ENCODE measurements at regions not wholly inside any gene's neighbourhood (a gene's known extent, or its start where the extent isn't known, plus 50 kb on each side); places are given as distances from the start of the nearest gene placed in this dataset.
A peak's percentile ranks its signal among the peaks of the same experiment; 100 is the strongest.

- intact Hi-C loops (cut with DNase I) = no loop called here
- Histone ChIP-seq H3K9me3 (no peaks in the 10 kb centered on the region), H3K27ac (no peak overlapping the region), H3K4me3 (no peak overlapping the region), H3K36me3 (no peaks in the 10 kb centered on the region), H3K27me3 (ENCODE audit: low read depth) (no peaks in the 10 kb centered on the region), H3K4me1 (no peaks in the 10 kb centered on the region)
- no peak for TF ChIP-seq CTCF (IDR thresholded peaks at IDR 0.05)
- ATAC-seq (no peak), DNase-seq (no peak)
Measured at GRCh38 chr3:25964141-25964540, 174.3 kb downstream of the OXSM start.

- DNase-seq (no peak), ATAC-seq (peak; percentile 27 to 50)
- Histone ChIP-seq H3K27ac (no peak overlapping the region), H3K36me3 (no peaks in the 10 kb centered on the region), H3K4me3 (no peak overlapping the region), H3K4me1 (no peaks in the 10 kb centered on the region), H3K27me3 (ENCODE audit: low read depth) (no peaks in the 10 kb centered on the region), H3K9me3 (no peaks in the 10 kb centered on the region)
- TF ChIP-seq CTCF (IDR thresholded peaks at IDR 0.05) = no peak
- intact Hi-C loops (cut with DNase I) = no loop called here
Measured at GRCh38 chr3:25967385-25967784, 177.5 kb downstream of the OXSM start.

DNA sequence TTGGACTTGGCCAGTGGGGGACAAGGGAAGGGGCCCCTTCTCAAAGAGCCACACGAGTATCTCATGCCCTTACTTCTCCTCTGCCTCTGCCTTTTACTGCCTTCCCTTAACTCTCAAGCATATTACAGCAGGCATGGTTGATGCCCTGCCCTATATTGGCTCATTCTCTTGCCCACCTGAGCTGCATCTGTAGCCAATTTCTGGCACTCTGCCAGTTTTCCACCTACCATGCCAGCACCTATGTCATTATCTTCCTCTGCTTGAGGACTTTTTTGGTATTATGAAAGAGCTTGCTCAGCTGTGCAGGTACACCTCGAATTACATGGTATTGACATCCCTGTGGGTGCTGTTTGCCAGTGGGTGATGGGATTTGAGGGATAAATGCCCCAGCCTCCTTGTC, 181.8 kb downstream of the OXSM start:
- Histone ChIP-seq H3K27ac (no peak overlapping the region), H3K27me3 (ENCODE audit: low read depth) (no peaks in the 10 kb centered on the region), H3K36me3 (no peaks in the 10 kb centered on the region), H3K4me1 (no peaks in the 10 kb centered on the region), H3K9me3 (no peaks in the 10 kb centered on the region), H3K4me3 (no peak overlapping the region)
- DNase-seq = no peak
- intact Hi-C loops (cut with DNase I) = no loop called here
- no peak for ATAC-seq
- no peak for TF ChIP-seq CTCF (IDR thresholded peaks at IDR 0.05)

DNA sequence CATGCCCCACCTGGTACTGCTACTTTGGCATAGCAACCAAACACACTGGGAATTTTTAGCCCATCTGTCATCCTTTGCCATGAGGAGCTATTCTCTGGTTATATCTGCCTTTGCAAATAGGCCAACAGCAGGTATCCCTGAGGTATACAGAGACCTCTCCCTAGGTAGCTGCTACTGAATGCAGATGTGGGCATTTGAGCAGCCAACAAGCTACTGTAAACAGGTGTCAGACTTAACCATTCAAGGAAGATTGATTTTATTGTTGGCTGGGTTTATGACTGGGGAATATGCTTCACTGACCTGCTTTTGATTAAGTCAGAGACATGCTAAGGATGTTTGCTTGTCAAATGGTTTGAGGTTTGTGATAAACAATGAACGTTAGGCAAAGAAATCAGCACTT, 183.2 kb downstream of the OXSM start:
- no peaks in the 10 kb centered on the region for H3K27me3 ChIP-seq (ENCODE audit: low read depth)

DNA sequence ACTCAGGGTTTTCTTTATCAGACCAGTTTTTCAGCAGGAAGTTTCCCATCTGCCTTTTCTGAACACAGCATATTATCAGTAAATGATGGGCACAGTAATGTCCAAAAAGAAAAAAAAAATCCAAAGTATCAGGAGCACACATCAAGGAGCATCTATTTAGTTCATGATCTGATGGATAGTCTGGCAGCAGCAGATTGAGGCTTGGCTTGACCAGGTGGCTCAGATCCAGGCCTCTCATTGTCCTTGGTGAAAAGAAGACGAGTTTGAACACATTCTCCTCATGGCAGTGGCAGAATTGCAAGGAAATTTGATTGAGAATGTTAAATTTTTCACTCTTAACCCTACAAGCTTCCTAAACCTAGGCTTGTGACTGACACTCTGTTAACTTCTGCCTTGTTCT, 192.9 kb downstream of the OXSM start:
- intact Hi-C loops (cut with DNase I) = no loop called here
- Histone ChIP-seq H3K36me3 (no peaks in the 10 kb centered on the region), H3K4me3 (no peak overlapping the region), H3K27me3 (ENCODE audit: low read depth) (no peaks in the 10 kb centered on the region), H3K27ac (no peak overlapping the region), H3K4me1 (no peaks in the 10 kb centered on the region), H3K9me3 (no peaks in the 10 kb centered on the region)
- TF ChIP-seq CTCF (IDR thresholded peaks at IDR 0.05) = no peak
- ATAC-seq (no peak), DNase-seq (no peak)

More for the DNA sequence above, 183.2 kb downstream of the OXSM start:
- no peak for DNase-seq
- ATAC-seq = no peak
- TF ChIP-seq CTCF (IDR thresholded peaks at IDR 0.05) = no peak
- no peak overlapping the region for H3K27ac ChIP-seq
- no peaks in the 10 kb centered on the region for H3K36me3 ChIP-seq
- intact Hi-C loops (cut with DNase I) = no loop called here
- no peaks in the 10 kb centered on the region for H3K9me3 ChIP-seq
- no peak overlapping the region for H3K4me3 ChIP-seq
- H3K4me1 ChIP-seq = no peaks in the 10 kb centered on the region

- ATAC-seq (no peak), DNase-seq (no peak)
- no peaks in the 10 kb centered on the region for H3K4me1 ChIP-seq
- no peaks in the 10 kb centered on the region for H3K36me3 ChIP-seq
- H3K4me3 ChIP-seq = no peak overlapping the region
- H3K27ac ChIP-seq = no peak overlapping the region
- H3K27me3 ChIP-seq (ENCODE audit: low read depth) = no peaks in the 10 kb centered on the region
- TF ChIP-seq CTCF (IDR thresholded peaks at IDR 0.05) = no peak
- intact Hi-C loops (cut with DNase I) = no loop called here
- no peaks in the 10 kb centered on the region for H3K9me3 ChIP-seq
Measured at GRCh38 chr3:25985621-25986020, 195.7 kb downstream of the OXSM start.
